B cell (primary cell): ENCODE measurements at regions not wholly inside any gene's neighbourhood (a gene's known extent, or its start where the extent isn't known, plus 50 kb on each side); places are given as distances from the start of the nearest gene placed in this dataset.

Experiments used
- ATAC-seq: fragments of 200-7000 bp; cut with Tn5 transposase; one replicate; pipeline ENCODE4 v1.10.0; 2021; ENCODE audit warnings: low read depth, mild to moderate bottlenecking, moderate number of reproducible peaks, moderate library complexity
- CTCF ChIA-PET: fragments of 350-600 bp; sonication (Branson Sonifier 250); formaldehyde crosslinking; loops from one replicate; lab custom pipeline; 2021; ENCODE audit warnings: antibody characterized with exemption, inconsistent platforms; lab: Charles Lee
- POLR2A ChIA-PET: fragments of 350-600 bp; sonication (Branson Sonifier 250); formaldehyde crosslinking; loops from one replicate; lab custom pipeline; 2021; ENCODE audit warnings: antibody characterized with exemption; lab: Charles Lee
- DNase-seq: peaks from one replicate; pipeline ENCODE4 v3.0.0; 2013
- H2AFZ ChIP-seq: 2 replicates; pipeline ENCODE4 v1.6.1; 2012; ENCODE audit warnings: mild to moderate bottlenecking, low read depth, low read length; ENCODE audit not compliant: insufficient read depth, poor library complexity, severe bottlenecking
- H3K27ac ChIP-seq, 2 donors: 1 replicate in 1 of 2; 2 replicates in 1 of 2; pipeline ENCODE4 v1.5.1; 2012 to 2013; ENCODE audit warnings: low read length in 2 of 2, mild to moderate bottlenecking in 2 of 2, moderate library complexity in 1 of 2
- H3K27me3 ChIP-seq, 4 experiments: fragments of 200-600 bp in 1 of 4; sonication (generic) in 1 of 4; replicated peaks in 1 of 4; 1 replicate in 2 of 4; 2 replicates in 2 of 4; pipeline versions ENCODE4 v1.6.1 to v1.7.0; 2013 to 2016; ENCODE audit warnings: low read length in 3 of 4, mild to moderate bottlenecking in 2 of 4, mixed read lengths in 1 of 4, moderate library complexity in 1 of 4; ENCODE audit not compliant: insufficient read depth in 4 of 4, control insufficient read depth in 3 of 4; ENCODE audit errors: control extremely low read depth in 1 of 4
- H3K36me3 ChIP-seq, 2 experiments: replicated peaks in 1 of 2; 1 replicate in 1 of 2; 2 replicates in 1 of 2; pipeline versions ENCODE4 v1.6.1 to v1.7.1; 2013; ENCODE audit warnings: low read length in 1 of 2; ENCODE audit not compliant: insufficient read depth in 2 of 2, control insufficient read depth in 1 of 2; ENCODE audit errors: control extremely low read depth in 1 of 2, extremely low read depth in 1 of 2
- H3K4me1 ChIP-seq, 2 donors: fragments of 200-600 bp in 1 of 2; sonication (generic) in 1 of 2; 1 replicate in 1 of 2; 2 replicates in 1 of 2; pipeline versions ENCODE4 v1.5.1 to v1.6.1; 2013 to 2017; ENCODE audit warnings: low read length in 2 of 2; ENCODE audit not compliant: control insufficient read depth in 2 of 2, insufficient read depth in 2 of 2
- H3K4me2 ChIP-seq: replicated peaks from 2 replicates; pipeline ENCODE3; 2012; ENCODE audit warnings: mild to moderate bottlenecking, low read depth, low read length; ENCODE audit not compliant: poor library complexity, severe bottlenecking
- H3K4me3 ChIP-seq, 5 experiments: fragments of 200-600 bp in 1 of 5; sonication (generic) in 1 of 5; 1 replicate in 3 of 5; 2 replicates in 2 of 5; pipeline versions ENCODE4 v1.5.1 to v1.7.0; 2011 to 2016; ENCODE audit warnings: low read length in 4 of 5, mild to moderate bottlenecking in 4 of 5, low read depth in 2 of 5, control low read depth in 1 of 5, moderate library complexity in 1 of 5; ENCODE audit not compliant: insufficient read depth in 1 of 5; ENCODE audit errors: control extremely low read depth in 1 of 5, extremely low read depth in 1 of 5
- H3K79me2 ChIP-seq: fragments of 200-600 bp; sonication (generic); one replicate; pipeline ENCODE4 v1.6.0; 2016; ENCODE audit warnings: low read length; ENCODE audit not compliant: control insufficient read depth, insufficient read depth
- H3K9ac ChIP-seq: fragments of 200-600 bp; sonication (generic); 2 replicates; pipeline ENCODE4 v1.6.1; 2017; ENCODE audit warnings: mild to moderate bottlenecking, low read length, moderate library complexity
- H3K9me3 ChIP-seq, 3 donors: one replicate each; pipeline versions ENCODE4 v1.6.1 to v1.7.1; 2013; ENCODE audit warnings: low read length in 2 of 3; ENCODE audit not compliant: control insufficient read depth in 2 of 3, insufficient read depth in 1 of 3; ENCODE audit errors: control extremely low read depth in 1 of 3
- H4K20me1 ChIP-seq: 2 replicates; pipeline ENCODE4 v1.6.0; 2012; ENCODE audit warnings: mild to moderate bottlenecking, low read length; ENCODE audit not compliant: insufficient read depth, control insufficient read depth, poor library complexity, severe bottlenecking
- H3K27ac Mint-ChIP-seq: one replicate; pipeline ENCODE4 v1.8.0; 2021; ENCODE audit warnings: mixed read lengths
- H3K27me3 Mint-ChIP-seq: one replicate; pipeline ENCODE4 v1.8.0; 2021; ENCODE audit warnings: mixed read lengths
- H3K4me1 Mint-ChIP-seq: one replicate; pipeline ENCODE4 v1.8.0; 2021; ENCODE audit warnings: mixed read lengths
- H3K4me3 Mint-ChIP-seq: one replicate; pipeline ENCODE4 v1.8.0; 2021; ENCODE audit warnings: mixed read lengths
- H3K9me3 Mint-ChIP-seq: one replicate; pipeline ENCODE4 v1.8.0; 2022; ENCODE audit warnings: mixed read lengths; ENCODE audit not compliant: insufficient read depth
- CTCF ChIP-seq: fragments of 200-600 bp; IDR thresholded peaks from one replicate; pipeline ENCODE4 v1.8.0; 2022; ENCODE audit warnings: antibody characterized with exemption, mild to moderate bottlenecking
- EZH2 ChIP-seq: IDR thresholded peaks from 2 replicates; pipeline ENCODE4 v1.6.1; 2012; ENCODE audit warnings: borderline replicate concordance, low read depth, mild to moderate bottlenecking, moderate library complexity, low read length; ENCODE audit not compliant: insufficient read depth, poor library complexity, severe bottlenecking
- WGBS: methylation state at CpG from one replicate; pipeline ENCODE4 v1.1.5; 2013; ENCODE audit warnings: missing lambda C conversion rate; ENCODE audit not compliant: insufficient coverage; 5-methylcytosine and 5-hydroxymethylcytosine counted together
- intact Hi-C: fragments of 100-400 bp; cut with micrococcal nuclease; formaldehyde crosslinking; loops from one replicate; pipeline ENCODE4 v1.10.0; 2022

DNA sequence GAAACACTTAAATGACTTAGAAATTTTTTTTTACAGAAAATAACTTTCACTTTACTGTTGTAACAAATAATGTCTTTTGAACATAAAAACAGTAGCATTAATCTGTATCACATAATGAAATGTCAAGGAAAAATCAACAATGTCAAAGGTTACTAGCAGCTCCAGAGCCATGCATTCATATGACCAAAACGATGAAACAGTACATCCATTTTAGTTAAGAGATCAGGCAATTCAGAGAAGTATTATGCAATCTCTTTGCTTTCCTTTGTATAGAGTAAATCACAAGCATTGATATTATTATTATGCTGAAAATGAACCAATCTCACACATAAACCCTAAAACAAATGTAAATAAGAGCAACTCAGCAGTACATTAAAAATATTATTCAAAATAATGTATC, 748.9 kb downstream of the PLA2G4A start:
- no peaks in the 10 kb centered on the region for H4K20me1 ChIP-seq
- no peak overlapping the region for H3K4me2 ChIP-seq
- no peak overlapping the region for H3K27ac ChIP-seq
- no peaks in the 10 kb centered on the region for H3K79me2 ChIP-seq
- no peak overlapping the region for H3K4me3 ChIP-seq
- ChIA-PET CTCF (no interaction called here), POLR2A (no interaction called here)
- intact Hi-C loops, result no loop called here
- no peaks in the 10 kb centered on the region for H3K27me3 ChIP-seq
- no peak for ATAC-seq
- H3K4me1 Mint-ChIP-seq, result no peaks in the 10 kb centered on the region
- DNase-seq, result no peak
- TF ChIP-seq CTCF, result no peak
- no peak for TF ChIP-seq EZH2
- no peaks in the 10 kb centered on the region for H3K9me3 Mint-ChIP-seq
- H3K9me3 ChIP-seq, result peaks cover 0 to 4% (median 0%) of the 10 kb centered on the region in 3 donors
- H3K36me3 ChIP-seq, result no peaks in the 10 kb centered on the region
- H3K4me3 Mint-ChIP-seq, result no peak overlapping the region
- H3K9ac ChIP-seq, result no peak overlapping the region
- H3K27ac Mint-ChIP-seq, result no peak overlapping the region
- H3K27me3 Mint-ChIP-seq, result no peaks in the 10 kb centered on the region
- H3K4me1 ChIP-seq, result no peaks in the 10 kb centered on the region
- no peak overlapping the region for H2AFZ ChIP-seq
- WGBS, result no CpG with 5 or more reads among the region's 1 CpG

- no peaks in the 10 kb centered on the region for H3K36me3 ChIP-seq
- H3K27ac ChIP-seq, result no peak overlapping the region
- no peaks in the 10 kb centered on the region for H3K79me2 ChIP-seq
- CTCF ChIA-PET, result no interaction called here
- no peaks in the 10 kb centered on the region for H3K4me1 Mint-ChIP-seq
- H3K27me3 Mint-ChIP-seq, result no peaks in the 10 kb centered on the region
- H2AFZ ChIP-seq, result no peak overlapping the region
- no peaks in the 10 kb centered on the region for H3K4me1 ChIP-seq
- H3K9me3 Mint-ChIP-seq, result peaks cover 5% of the 10 kb centered on the region
- H4K20me1 ChIP-seq, result no peaks in the 10 kb centered on the region
- H3K9me3 ChIP-seq, result peaks cover 0 to 3% (median 0%) of the 10 kb centered on the region in 3 donors
- H3K4me2 ChIP-seq, result no peak overlapping the region
- H3K9ac ChIP-seq, result no peak overlapping the region
- H3K27me3 ChIP-seq, result no peaks in the 10 kb centered on the region
- no peak for ATAC-seq
- no peak overlapping the region for H3K4me3 Mint-ChIP-seq
- H3K4me3 ChIP-seq, result no peak overlapping the region
- DNase-seq, result no peak
- intact Hi-C loops, result no loop called here
- TF ChIP-seq CTCF, result no peak
- WGBS, result 83% methylated on average over 1 of the region's 3 CpGs
- no peak overlapping the region for H3K27ac Mint-ChIP-seq
- POLR2A ChIA-PET, result no interaction called here
Observed at GRCh38 chr1:187588917-187589316, 760.2 kb downstream of the PLA2G4A start.
